Ascending aorta (tissue), 2 donors: ENCODE measurements at regions not wholly inside any gene's neighbourhood (a gene's known extent, or its start where the extent isn't known, plus 50 kb on each side); places are given as distances from the start of the nearest gene placed in this dataset.

ENCODE experiments used
- DNase-seq, 2 donors: peaks; one replicate each; pipeline ENCODE4 v3.0.0-alpha.2; 2019; ENCODE audit warnings: low spot score in 2 of 2
- H3K27ac ChIP-seq, 2 donors: fragments of 200-600 bp; sonication (generic); one replicate each; pipeline ENCODE4 v1.5.1; 2016 to 2017; ENCODE audit warnings: mild to moderate bottlenecking in 1 of 2
- H3K27me3 ChIP-seq: fragments of 200-600 bp; sonication (generic); one replicate; pipeline ENCODE4 v1.5.1; 2017
- H3K36me3 ChIP-seq, 2 donors: fragments of 200-600 bp; sonication (generic); one replicate each; pipeline ENCODE4 v1.5.1; 2016
- H3K4me1 ChIP-seq, 2 donors: fragments of 200-600 bp; sonication (generic); one replicate each; pipeline ENCODE4 v1.5.1; 2016 to 2017; ENCODE audit warnings: mild to moderate bottlenecking in 1 of 2
- H3K4me3 ChIP-seq, 2 donors: fragments of 200-600 bp; sonication (generic); one replicate each; pipeline ENCODE4 v1.5.1; 2016 to 2017; ENCODE audit warnings: mild to moderate bottlenecking in 1 of 2
- H3K9me3 ChIP-seq, 2 donors: fragments of 200-600 bp; sonication (generic); one replicate each; pipeline ENCODE4 v1.5.1; 2016
- CTCF ChIP-seq, 3 experiments: fragments of 200-600 bp in 2 of 3; fragments of 450-650 bp in 1 of 3; sonication (generic) in 2 of 3; IDR thresholded peaks; one replicate each; pipeline ENCODE4 v1.5.1; 2016 to 2019; ENCODE audit warnings: antibody characterized with exemption in 3 of 3, mild to moderate bottlenecking in 1 of 3, moderate library complexity in 1 of 3
- intact Hi-C: fragments of 100-400 bp; cut with DNase I; formaldehyde crosslinking; loops from one replicate; pipeline ENCODE4 v1.15.1; 2023

DNA sequence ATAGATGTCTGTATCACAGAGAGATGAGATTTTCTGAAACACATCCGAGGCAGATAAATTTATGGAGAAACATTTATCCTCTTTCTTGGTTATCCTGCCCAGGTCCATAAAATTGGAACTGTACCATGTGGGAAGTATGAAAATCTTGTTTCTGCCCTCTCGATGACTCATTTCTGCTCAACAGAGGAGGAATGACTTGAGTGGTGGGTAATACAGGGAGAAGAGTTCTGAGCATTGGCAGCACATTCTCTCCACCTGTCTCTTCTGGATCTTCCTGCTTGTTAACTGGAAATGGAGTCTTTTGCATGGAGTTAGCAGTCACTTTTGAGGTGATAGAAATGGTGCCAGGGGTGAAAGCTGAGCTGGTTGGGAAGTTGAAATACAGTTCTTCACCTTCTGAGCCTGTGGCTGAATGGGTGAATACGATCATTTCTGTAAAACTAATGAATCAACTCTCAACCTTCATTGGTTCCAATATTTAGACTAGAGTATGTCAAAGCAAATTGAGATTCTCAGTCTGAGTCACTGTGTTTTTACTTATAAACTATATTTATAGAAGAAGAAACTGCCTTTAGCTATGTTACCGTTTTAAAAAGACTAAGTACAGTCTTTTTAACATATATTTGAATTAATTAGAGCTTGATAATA is 945.5 kb downstream of the SORCS3 start:
- no peaks in the 10 kb centered on the region for H3K9me3 ChIP-seq
- no peak for TF ChIP-seq CTCF (IDR thresholded peaks at IDR 0.05)
- H3K4me3 ChIP-seq = no peak overlapping the region
- no peaks in the 10 kb centered on the region for H3K4me1 ChIP-seq
- H3K27ac ChIP-seq = no peak overlapping the region
- H3K36me3 ChIP-seq = no peaks in the 10 kb centered on the region
- no peaks in the 10 kb centered on the region for H3K27me3 ChIP-seq
- intact Hi-C loops = no loop called here
- no peak for DNase-seq

- no peaks in the 10 kb centered on the region for H3K27me3 ChIP-seq
- H3K36me3 ChIP-seq = no peaks in the 10 kb centered on the region
- intact Hi-C loops = no loop called here
- no peak overlapping the region for H3K4me3 ChIP-seq
- H3K9me3 ChIP-seq = no peaks in the 10 kb centered on the region
- DNase-seq = no peak
- H3K27ac ChIP-seq = no peak overlapping the region
- TF ChIP-seq CTCF (IDR thresholded peaks at IDR 0.05) = no peak
- H3K4me1 ChIP-seq = no peaks in the 10 kb centered on the region
Observed at GRCh38 chr10:105585753-105586152, 944.7 kb downstream of the SORCS3 start.

GRCh38 chr10:105585171-105585570 is 944.1 kb downstream of the SORCS3 start:
- no peak for TF ChIP-seq CTCF (IDR thresholded peaks at IDR 0.05)
- no peaks in the 10 kb centered on the region for H3K36me3 ChIP-seq
- H3K27me3 ChIP-seq = no peaks in the 10 kb centered on the region
- no peak overlapping the region for H3K27ac ChIP-seq
- H3K9me3 ChIP-seq = no peaks in the 10 kb centered on the region
- DNase-seq = no peak
- no peak overlapping the region for H3K4me3 ChIP-seq
- no peaks in the 10 kb centered on the region for H3K4me1 ChIP-seq
- intact Hi-C loops = no loop called here

DNA sequence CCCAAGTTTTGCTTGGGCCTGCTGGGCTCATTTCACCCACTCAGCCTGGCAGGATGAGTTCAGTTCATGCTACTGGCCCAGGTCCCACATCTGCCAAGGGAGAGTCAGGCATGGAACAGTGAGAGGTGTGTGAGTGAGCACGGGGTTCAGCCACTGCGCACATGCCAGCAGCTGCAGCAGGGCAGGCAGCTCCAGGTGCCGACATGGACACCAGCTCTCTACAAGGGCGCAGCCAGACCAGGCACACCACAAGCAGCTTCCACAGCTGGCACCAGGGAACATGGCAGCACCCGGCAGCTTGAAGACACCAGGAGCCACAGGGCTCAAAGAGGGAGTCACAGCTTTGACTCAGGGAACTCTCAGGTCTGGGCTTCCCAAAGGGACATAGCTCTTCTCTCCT is 938.0 kb downstream of the SORCS3 start:
- Histone ChIP-seq H3K4me3 (no peak overlapping the region), H3K9me3 (no peaks in the 10 kb centered on the region), H3K27ac (no peak overlapping the region), H3K27me3 (no peaks in the 10 kb centered on the region), H3K4me1 (no peaks in the 10 kb centered on the region), H3K36me3 (no peaks in the 10 kb centered on the region)
- intact Hi-C loops = no loop called here
- TF ChIP-seq CTCF (IDR thresholded peaks at IDR 0.05) = no peak
- no peak for DNase-seq

DNA sequence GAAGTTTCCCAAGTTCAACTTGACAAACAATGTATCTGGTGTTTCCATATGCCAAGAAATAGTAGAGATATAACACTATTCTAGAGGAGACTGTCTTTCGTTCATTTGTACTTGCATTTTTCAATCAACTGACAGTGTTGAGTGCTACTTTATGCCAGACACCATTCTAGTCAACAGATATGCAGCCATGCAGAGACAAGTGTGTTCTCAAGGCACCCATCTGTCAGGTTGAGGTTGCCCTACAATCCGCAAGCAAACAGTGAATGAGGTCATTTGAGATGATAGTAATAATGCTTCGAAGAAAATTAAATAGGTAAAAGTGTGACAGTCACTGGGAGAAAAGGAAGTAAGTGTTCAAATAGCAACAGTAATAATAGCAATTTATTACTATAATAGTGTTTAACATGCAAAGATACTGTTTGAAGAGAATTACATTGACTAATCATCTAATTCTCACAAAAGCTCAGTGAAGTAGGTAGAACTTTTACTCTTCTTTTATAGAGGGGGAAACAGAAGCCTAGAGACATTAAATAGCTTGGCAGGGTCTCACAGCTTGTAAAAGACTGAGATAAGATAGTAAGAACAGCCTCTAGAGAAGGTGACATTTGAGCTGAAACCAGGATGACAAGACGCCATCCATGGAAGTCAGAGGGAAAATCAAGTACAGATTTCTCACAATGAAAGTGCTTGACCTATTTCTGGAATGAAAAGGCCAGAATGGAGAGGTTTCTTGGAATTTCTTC is 936.9 kb downstream of the SORCS3 start:
- Histone ChIP-seq H3K4me1 (no peaks in the 10 kb centered on the region), H3K36me3 (no peaks in the 10 kb centered on the region), H3K27ac (no peak overlapping the region), H3K4me3 (no peak overlapping the region), H3K9me3 (no peaks in the 10 kb centered on the region), H3K27me3 (no peaks in the 10 kb centered on the region)
- intact Hi-C loops = no loop called here
- TF ChIP-seq CTCF (IDR thresholded peaks at IDR 0.05) = no peak
- no peak for DNase-seq
